HFFc6 (cell line): ENCODE measurements at regions not wholly inside any gene's neighbourhood (a gene's known extent, or its start where the extent isn't known, plus 50 kb on each side); places are given as distances from the start of the nearest gene placed in this dataset.

ENCODE experiments used
- DNase-seq: peaks from one replicate; pipeline ENCODE4 v3.0.0-alpha.2; 2018
- H3K27ac Mint-ChIP-seq: 2 replicates; pipeline ENCODE4 v1.8.0; 2020; ENCODE audit warnings: mild to moderate bottlenecking, mixed read lengths
- H3K27me3 Mint-ChIP-seq: 2 replicates; pipeline ENCODE4 v1.8.0; 2021; ENCODE audit warnings: mild to moderate bottlenecking, moderate library complexity, mixed read lengths; ENCODE audit not compliant: insufficient read depth
- H3K36me3 Mint-ChIP-seq: 2 replicates; pipeline ENCODE4 v1.8.0; 2021; ENCODE audit warnings: low read depth, mixed read lengths
- H3K4me1 Mint-ChIP-seq: 2 replicates; pipeline ENCODE4 v1.8.0; 2020; ENCODE audit warnings: low read depth, mixed read lengths
- H3K4me3 Mint-ChIP-seq: 2 replicates; pipeline ENCODE4 v1.8.0; 2020; ENCODE audit warnings: mild to moderate bottlenecking, moderate library complexity, mixed read lengths
- H3K9me3 Mint-ChIP-seq: 2 replicates; pipeline ENCODE4 v1.8.0; 2020; ENCODE audit warnings: mild to moderate bottlenecking, mixed read lengths
- CTCF ChIP-seq: fragments of 200-600 bp; sonication (generic); IDR thresholded peaks from 2 replicates; pipeline ENCODE4 v1.5.0; 2021; ENCODE audit warnings: antibody characterized with exemption, mild to moderate bottlenecking

GRCh38 chr2:160581035-160581434 is 87.4 kb upstream of the RBMS1 start:
- H3K9me3 Mint-ChIP-seq: no peaks in the 10 kb centered on the region
- no peak for DNase-seq
- H3K4me1 Mint-ChIP-seq: peaks cover 58% of the 10 kb centered on the region
- H3K27ac Mint-ChIP-seq: peak overlapping the region; percentile 42; the same call in 1 of the 2 replicates
- peak overlapping the region; percentile 18; the same call in 1 of the 2 replicates for H3K4me3 Mint-ChIP-seq
- no peaks in the 10 kb centered on the region for H3K36me3 Mint-ChIP-seq
- no peaks in the 10 kb centered on the region for H3K27me3 Mint-ChIP-seq
- TF ChIP-seq CTCF: no peak

- Mint-ChIP-seq H3K9me3 (no peaks in the 10 kb centered on the region), H3K4me3 (peak overlapping the region; percentile 18; the same call in 1 of the 2 replicates), H3K4me1 (peaks cover 59% of the 10 kb centered on the region), H3K36me3 (no peaks in the 10 kb centered on the region), H3K27me3 (no peaks in the 10 kb centered on the region), H3K27ac (peak overlapping the region; percentile 42; the same call in 1 of the 2 replicates)
- no peak for TF ChIP-seq CTCF
- no peak for DNase-seq
Measured at GRCh38 chr2:160581448-160581847, 87.8 kb upstream of the RBMS1 start.

- no peak for DNase-seq
- H3K9me3 Mint-ChIP-seq: no peaks in the 10 kb centered on the region
- H3K4me3 Mint-ChIP-seq: peak overlapping the region; percentile 34
- H3K4me1 Mint-ChIP-seq: peaks cover 59% of the 10 kb centered on the region
- no peaks in the 10 kb centered on the region for H3K36me3 Mint-ChIP-seq
- peak overlapping the region; percentile 77 for H3K27ac Mint-ChIP-seq
- H3K27me3 Mint-ChIP-seq: no peaks in the 10 kb centered on the region
- TF ChIP-seq CTCF: no peak
Measured at GRCh38 chr2:160582081-160582480, 88.5 kb upstream of the RBMS1 start.

- no peak for TF ChIP-seq CTCF
- H3K27ac Mint-ChIP-seq: peak overlapping the region; percentile 77
- peak; percentile 74 for DNase-seq
- H3K4me3 Mint-ChIP-seq: peak overlapping the region; percentile 34
- no peaks in the 10 kb centered on the region for H3K27me3 Mint-ChIP-seq
- H3K9me3 Mint-ChIP-seq: no peaks in the 10 kb centered on the region
- peaks cover 59% of the 10 kb centered on the region for H3K4me1 Mint-ChIP-seq
- H3K36me3 Mint-ChIP-seq: no peaks in the 10 kb centered on the region
Measured at GRCh38 chr2:160582490-160583145, 89.0 kb upstream of the RBMS1 start.

- TF ChIP-seq CTCF: no peak
- H3K9me3 Mint-ChIP-seq: no peaks in the 10 kb centered on the region
- H3K36me3 Mint-ChIP-seq: no peaks in the 10 kb centered on the region
- H3K4me3 Mint-ChIP-seq: peak overlapping the region; percentile 34; the same call in 1 of the 2 replicates
- peaks cover 59% of the 10 kb centered on the region for H3K4me1 Mint-ChIP-seq
- H3K27me3 Mint-ChIP-seq: no peaks in the 10 kb centered on the region
- peak; percentile 53 for DNase-seq
- peak overlapping the region; percentile 77 for H3K27ac Mint-ChIP-seq
Measured at GRCh38 chr2:160583146-160583535, 89.5 kb upstream of the RBMS1 start.
